Activated naive CD8-positive, alpha-beta T cell (primary cell): ENCODE measurements at regions not wholly inside any gene's neighbourhood (a gene's known extent, or its start where the extent isn't known, plus 50 kb on each side); places are given as distances from the start of the nearest gene placed in this dataset.
"Not testable (repeated sequence)": the region's sequence is repeated elsewhere in the genome, so short reads cannot be mapped to it uniquely, and the experiment has no call there.

Experiments
- H3K27ac Mint-ChIP-seq: one replicate; pipeline ENCODE4 v1.8.0; 2021; ENCODE audit warnings: mixed read lengths
- H3K27me3 Mint-ChIP-seq: one replicate; pipeline ENCODE4 v1.8.0; 2021; ENCODE audit warnings: mixed read lengths
- H3K36me3 Mint-ChIP-seq: one replicate; pipeline ENCODE4 v1.8.0; 2021; ENCODE audit warnings: mixed read lengths
- H3K4me1 Mint-ChIP-seq: one replicate; pipeline ENCODE4 v1.8.0; 2021; ENCODE audit warnings: low read depth, mixed read lengths
- H3K4me3 Mint-ChIP-seq: one replicate; pipeline ENCODE4 v1.8.0; 2021; ENCODE audit warnings: mild to moderate bottlenecking, mixed read lengths
- H3K9me3 Mint-ChIP-seq: one replicate; pipeline ENCODE4 v1.8.0; 2021; ENCODE audit warnings: low read depth, mixed read lengths

GRCh38 chr7:97928844-97929243, 56.6 kb upstream of the ASNS start:
- H3K4me1 Mint-ChIP-seq, H3K36me3 Mint-ChIP-seq, H3K27ac Mint-ChIP-seq, H3K9me3 Mint-ChIP-seq, H3K27me3 Mint-ChIP-seq: not testable (repeated sequence)
- peak overlapping the region; percentile 79 for H3K4me3 Mint-ChIP-seq

- H3K4me3 Mint-ChIP-seq: peak overlapping the region; percentile 79
Measured at GRCh38 chr7:97927790-97928748, 55.9 kb upstream of the ASNS start.

More at GRCh38 chr7:97927790-97928748, 55.9 kb upstream of the ASNS start:
- not testable (repeated sequence) for H3K4me1 Mint-ChIP-seq, H3K27ac Mint-ChIP-seq, H3K27me3 Mint-ChIP-seq, H3K36me3 Mint-ChIP-seq, H3K9me3 Mint-ChIP-seq
